ENCODE measurements at regions not wholly inside any gene's neighbourhood (a gene's known extent, or its start where the extent isn't known, plus 50 kb on each side); places are given as distances from the start of the nearest gene placed in this dataset.

DNA sequence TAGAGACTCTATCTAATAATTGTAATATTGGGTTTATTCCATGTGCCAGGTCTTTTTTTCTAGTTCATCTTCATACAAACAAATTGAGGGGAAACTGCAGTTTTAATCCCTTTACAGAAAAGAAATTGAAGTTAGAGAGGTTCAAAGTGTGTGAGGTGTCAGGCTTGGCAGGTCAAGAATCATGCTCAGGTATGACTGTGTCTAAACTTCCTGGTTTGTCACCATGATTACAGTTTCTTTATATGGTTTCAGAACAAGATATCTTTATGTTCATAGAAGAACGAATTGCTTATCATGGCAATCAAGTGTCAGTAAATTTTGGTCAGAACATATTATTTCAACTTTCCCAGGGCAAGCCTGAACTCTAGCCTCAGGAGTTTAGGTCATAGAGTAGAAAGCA, 460.4 kb downstream of the RAPGEF2 start:
- TF ChIP-seq EZH2 (IDR thresholded peaks at IDR 0.05) (no peak), POLR2AphosphoS5 (IDR thresholded peaks at IDR 0.05; ENCODE audit: borderline replicate concordance, low read depth, low read length) (no peak), FOXP2 (optimal IDR thresholded peaks at IDR 0.05; ENCODE audit: control extremely low read depth, extremely low read length, insufficient read depth) (no peak)
